Esophagus muscularis mucosa (tissue), 4 donors: ENCODE measurements at regions not wholly inside any gene's neighbourhood (a gene's known extent, or its start where the extent isn't known, plus 50 kb on each side); places are given as distances from the start of the nearest gene placed in this dataset.

ENCODE experiments used
- DNase-seq: peaks from one replicate; pipeline ENCODE4 v3.0.0-alpha.2; 2017; ENCODE audit errors: extremely low spot score
- H3K27ac ChIP-seq, 4 donors: fragments of 200-600 bp; sonication (generic); replicated peaks in 1 of 4; 1 replicate in 3 of 4; 2 replicates in 1 of 4; pipeline ENCODE4 v1.5.1; 2016 to 2019; ENCODE audit warnings: mild to moderate bottlenecking in 1 of 4
- H3K27me3 ChIP-seq, 4 donors: fragments of 200-600 bp; sonication (generic); one replicate each; pipeline versions ENCODE4 v1.5.1 to v1.6.0; 2016 to 2019
- H3K36me3 ChIP-seq, 4 donors: fragments of 200-600 bp; sonication (generic); one replicate each; pipeline ENCODE4 v1.5.1; 2016 to 2019
- H3K4me1 ChIP-seq, 4 donors: fragments of 200-600 bp; sonication (generic); one replicate each; pipeline ENCODE4 v1.5.1; 2016 to 2019
- H3K4me3 ChIP-seq, 4 donors: fragments of 200-600 bp; sonication (generic); 1 replicate in 2 of 4; 2 replicates in 2 of 4; pipeline ENCODE4 v1.5.1; 2016 to 2019; ENCODE audit warnings: mild to moderate bottlenecking in 4 of 4, moderate library complexity in 1 of 4
- H3K9me3 ChIP-seq, 4 donors: fragments of 200-600 bp; sonication (generic); 1 replicate in 3 of 4; 2 replicates in 1 of 4; pipeline ENCODE4 v1.5.1; 2016 to 2019
- CTCF ChIP-seq, 3 experiments: fragments of 200-600 bp in 2 of 3; fragments of 450-650 bp in 1 of 3; sonication (generic) in 2 of 3; IDR thresholded peaks; one replicate each; pipeline ENCODE4 v1.5.1; 2017 to 2019; ENCODE audit warnings: antibody characterized with exemption in 3 of 3, mild to moderate bottlenecking in 2 of 3, moderate library complexity in 1 of 3
- EP300 ChIP-seq: sonication (generic); formaldehyde crosslinking; IDR thresholded peaks from one replicate; pipeline ENCODE4 v1.6.1; 2017; ENCODE audit warnings: antibody characterized with exemption
- POLR2A ChIP-seq: fragments of 450-650 bp; IDR thresholded peaks from one replicate; pipeline ENCODE4 v1.6.1; 2017; ENCODE audit warnings: antibody characterized with exemption, moderate library complexity, mild to moderate bottlenecking, low read depth
- POLR2AphosphoS5 ChIP-seq, 2 donors: sonication (generic); formaldehyde crosslinking; IDR thresholded peaks; one replicate each; pipeline ENCODE4 v1.6.1; 2017; ENCODE audit warnings: antibody characterized with exemption in 2 of 2
- WGBS: methylation state at CpG from one replicate; pipeline ENCODE4 v1.1.5; 2018; 5-methylcytosine and 5-hydroxymethylcytosine counted together
- intact Hi-C: fragments of 100-400 bp; cut with DNase I; formaldehyde crosslinking; loops from one replicate; pipeline ENCODE4 v1.15.1; 2023

GRCh38 chr2:103008586-103008985, 246.8 kb downstream of the TMEM182 start:
- H3K27ac ChIP-seq, result no peak overlapping the region
- no peaks in the 10 kb centered on the region for H3K36me3 ChIP-seq
- H3K4me3 ChIP-seq, result no peak overlapping the region
- no peaks in the 10 kb centered on the region for H3K9me3 ChIP-seq
- intact Hi-C loops, result no loop called here
- no peak for TF ChIP-seq CTCF (IDR thresholded peaks at IDR 0.05)
- no peak for TF ChIP-seq POLR2A
- no peak for TF ChIP-seq EP300
- no peak for TF ChIP-seq POLR2AphosphoS5 (IDR thresholded peaks at IDR 0.05)
- 81% methylated on average over 6 of the region's 6 CpGs for WGBS
- H3K4me1 ChIP-seq, result no peaks in the 10 kb centered on the region
- H3K27me3 ChIP-seq, result no peaks in the 10 kb centered on the region
- no peak for DNase-seq

GRCh38 chr2:103009871-103010270, 248.0 kb downstream of the TMEM182 start:
- H3K4me3 ChIP-seq, result no peak overlapping the region
- no peak overlapping the region for H3K27ac ChIP-seq
- WGBS, result 64% methylated on average over 5 of the region's 5 CpGs
- TF ChIP-seq EP300 (no peak), POLR2A (no peak), POLR2AphosphoS5 (IDR thresholded peaks at IDR 0.05) (no peak), CTCF (IDR thresholded peaks at IDR 0.05) (no peak)
- H3K27me3 ChIP-seq, result no peaks in the 10 kb centered on the region
- DNase-seq, result no peak
- H3K9me3 ChIP-seq, result no peaks in the 10 kb centered on the region
- H3K4me1 ChIP-seq, result no peaks in the 10 kb centered on the region
- intact Hi-C loops, result no loop called here
- H3K36me3 ChIP-seq, result no peaks in the 10 kb centered on the region

GRCh38 chr2:103010306-103010705, 248.5 kb downstream of the TMEM182 start:
- Histone ChIP-seq H3K9me3 (no peaks in the 10 kb centered on the region), H3K4me1 (no peaks in the 10 kb centered on the region), H3K27ac (no peak overlapping the region), H3K36me3 (no peaks in the 10 kb centered on the region), H3K27me3 (no peaks in the 10 kb centered on the region), H3K4me3 (no peak overlapping the region)
- TF ChIP-seq CTCF (IDR thresholded peaks at IDR 0.05) (no peak), EP300 (no peak), POLR2AphosphoS5 (IDR thresholded peaks at IDR 0.05) (no peak), POLR2A (no peak)
- intact Hi-C loops, result no loop called here
- WGBS, result 77% methylated on average over 6 of the region's 6 CpGs
- DNase-seq, result no peak

GRCh38 chr2:103010751-103011150, 248.9 kb downstream of the TMEM182 start:
- intact Hi-C loops, result no loop called here
- no peaks in the 10 kb centered on the region for H3K4me1 ChIP-seq
- no peak overlapping the region for H3K4me3 ChIP-seq
- DNase-seq, result no peak
- H3K9me3 ChIP-seq, result no peaks in the 10 kb centered on the region
- TF ChIP-seq EP300, result no peak
- no peak for TF ChIP-seq CTCF (IDR thresholded peaks at IDR 0.05)
- TF ChIP-seq POLR2AphosphoS5 (IDR thresholded peaks at IDR 0.05), result no peak
- no peak for TF ChIP-seq POLR2A
- no peaks in the 10 kb centered on the region for H3K27me3 ChIP-seq
- 56% methylated on average over 10 of the region's 10 CpGs for WGBS
- H3K36me3 ChIP-seq, result no peaks in the 10 kb centered on the region
- H3K27ac ChIP-seq, result no peak overlapping the region

GRCh38 chr2:103012590-103012989, 250.8 kb downstream of the TMEM182 start:
- no peak for TF ChIP-seq CTCF (IDR thresholded peaks at IDR 0.05)

More at GRCh38 chr2:103012590-103012989, 250.8 kb downstream of the TMEM182 start:
- H3K4me3 ChIP-seq, result no peak overlapping the region
- H3K4me1 ChIP-seq, result no peaks in the 10 kb centered on the region
- WGBS, result 82% methylated on average over 3 of the region's 3 CpGs
- intact Hi-C loops, result no loop called here
- H3K36me3 ChIP-seq, result no peaks in the 10 kb centered on the region
- H3K27me3 ChIP-seq, result no peaks in the 10 kb centered on the region
- DNase-seq, result no peak
- no peak overlapping the region for H3K27ac ChIP-seq
- no peaks in the 10 kb centered on the region for H3K9me3 ChIP-seq
